ENCODE measurements at regions not wholly inside any gene's neighbourhood (a gene's known extent, or its start where the extent isn't known, plus 50 kb on each side); places are given as distances from the start of the nearest gene placed in this dataset.
A peak's percentile ranks its signal among the peaks of the same experiment; 100 is the strongest.
"Not testable (repeated sequence)": the region's sequence is repeated elsewhere in the genome, so short reads cannot be mapped to it uniquely, and the experiment has no call there.

- no peak overlapping the region for H3K4me3 ChIP-seq
- H3K27ac ChIP-seq, result no peak overlapping the region
- no peaks in the 10 kb centered on the region for H3K4me1 ChIP-seq (replicated peaks in 1 of 2)
- in situ Hi-C loops (cut with MboI; ENCODE audit: low pct_unique_long_range_greater_than_20kb in 2 of 9, low sequenced_read_pairs in 9 of 9, unreplicated experiment in 9 of 9), result no loop called here
- 88 to 100% (median 100%) methylated on average over 1 of the region's 1 CpG; no CpG with 5 or more reads in 4 of the 10 experiments for WGBS, 10 experiments
- ATAC-seq (replicated peaks in 6 of 8), result peak in 4 of 8 experiments; percentile 31 to 73 (median 45)
Measured at GRCh38 chr6:79384845-79385244, 150.4 kb upstream of the HMGN3 start.

GRCh38 chr6:79378957-79379356, 144.5 kb upstream of the HMGN3 start:
- 67 to 100% (median 97%) methylated on average over 1 to 4 of the region's 5 CpGs for WGBS, 10 experiments
- H3K4me1 ChIP-seq (replicated peaks in 1 of 2), result peaks cover 0 to 6% of the 10 kb centered on the region in 2 donors
- no peak overlapping the region for H3K27ac ChIP-seq
- ATAC-seq (replicated peaks in 6 of 8), result no peak
- no peak overlapping the region for H3K4me3 ChIP-seq
- in situ Hi-C loops (cut with MboI; ENCODE audit: low pct_unique_long_range_greater_than_20kb in 2 of 9, low sequenced_read_pairs in 9 of 9, unreplicated experiment in 9 of 9), result no loop called here

- 17 to 83% (median 71%) methylated on average over 1 of the region's 1 CpG; no CpG with 5 or more reads in 5 of the 10 experiments for WGBS, 10 experiments
- no peak overlapping the region for H3K27ac ChIP-seq
- in situ Hi-C loops (cut with MboI; ENCODE audit: low pct_unique_long_range_greater_than_20kb in 2 of 9, low sequenced_read_pairs in 9 of 9, unreplicated experiment in 9 of 9), result no loop called here
- H3K4me3 ChIP-seq, result no peak overlapping the region
- no peak for ATAC-seq (replicated peaks in 6 of 8)
- peaks cover 0 to 6% of the 10 kb centered on the region in 2 donors for H3K4me1 ChIP-seq (replicated peaks in 1 of 2)
Measured at GRCh38 chr6:79377888-79378348, 143.4 kb upstream of the HMGN3 start.

- WGBS, 10 experiments, result 0 to 100% (median 92%) methylated on average over 1 of the region's 1 CpG; no CpG with 5 or more reads in 1 of the 10 experiments
- Histone ChIP-seq H3K27ac (no peak overlapping the region), H3K4me3 (no peak overlapping the region), H3K4me1 (replicated peaks in 1 of 2) (peaks cover 0 to 6% of the 10 kb centered on the region in 2 donors)
- in situ Hi-C loops (cut with MboI; ENCODE audit: low pct_unique_long_range_greater_than_20kb in 2 of 9, low sequenced_read_pairs in 9 of 9, unreplicated experiment in 9 of 9), result no loop called here
- no peak for ATAC-seq (replicated peaks in 6 of 8)
Measured at GRCh38 chr6:79377047-79377446, 142.6 kb upstream of the HMGN3 start.

GRCh38 chr6:79375635-79376337, 141.3 kb upstream of the HMGN3 start:
- H3K4me3 ChIP-seq, result no peak overlapping the region
- WGBS, 10 experiments, result 39 to 100% (median 83%) methylated on average over 1 to 3 of the region's 3 CpGs; no CpG with 5 or more reads in 1 of the 10 experiments
- H3K27ac ChIP-seq, result no peak overlapping the region

GRCh38 chr6:79374308-79374707, 139.8 kb upstream of the HMGN3 start:
- Histone ChIP-seq H3K4me3 (no peak overlapping the region), H3K27ac (no peak overlapping the region), H3K4me1 (replicated peaks in 1 of 2) (peaks cover 0 to 6% of the 10 kb centered on the region in 2 donors)
- no peak for ATAC-seq (replicated peaks in 6 of 8)
- WGBS, 10 experiments, result 60 to 100% (median 87%) methylated on average over 1 of the region's 1 CpG; no CpG with 5 or more reads in 2 of the 10 experiments
- in situ Hi-C loops (cut with MboI; ENCODE audit: low pct_unique_long_range_greater_than_20kb in 2 of 9, low sequenced_read_pairs in 9 of 9, unreplicated experiment in 9 of 9), result no loop called here

More at GRCh38 chr6:79375635-79376337, 141.3 kb upstream of the HMGN3 start:
- peaks cover 0 to 6% of the 10 kb centered on the region in 2 donors for H3K4me1 ChIP-seq (replicated peaks in 1 of 2)
- peak in 4 of 8 experiments; percentile 18 to 78 (median 44) for ATAC-seq (replicated peaks in 6 of 8)
- in situ Hi-C loops (cut with MboI; ENCODE audit: low pct_unique_long_range_greater_than_20kb in 2 of 9, low sequenced_read_pairs in 9 of 9, unreplicated experiment in 9 of 9), result no loop called here

- peaks cover 0 to 6% of the 10 kb centered on the region in 2 donors for H3K4me1 ChIP-seq (replicated peaks in 1 of 2)
- no peak overlapping the region for H3K27ac ChIP-seq
- ATAC-seq (replicated peaks in 6 of 8), result peak in 3 of 8 experiments; percentile 70 to 98 (median 77)
- 7 to 95% (median 58%) methylated on average over 1 to 3 of the region's 3 CpGs; no CpG with 5 or more reads in 1 of the 10 experiments for WGBS, 10 experiments
- in situ Hi-C loops (cut with MboI; ENCODE audit: low pct_unique_long_range_greater_than_20kb in 2 of 9, low sequenced_read_pairs in 9 of 9, unreplicated experiment in 9 of 9), result no loop called here
- H3K4me3 ChIP-seq, result no peak overlapping the region
Measured at GRCh38 chr6:79373880-79374279, 139.4 kb upstream of the HMGN3 start.

- Histone ChIP-seq H3K4me3 (no peak overlapping the region), H3K27ac (no peak overlapping the region), H3K4me1 (replicated peaks in 1 of 2) (peaks cover 0 to 6% of the 10 kb centered on the region in 2 donors)
- WGBS, 10 experiments, result 75 to 100% (median 90%) methylated on average over 1 to 3 of the region's 3 CpGs; no CpG with 5 or more reads in 2 of the 10 experiments
- in situ Hi-C loops (cut with MboI; ENCODE audit: low pct_unique_long_range_greater_than_20kb in 2 of 9, low sequenced_read_pairs in 9 of 9, unreplicated experiment in 9 of 9), result no loop called here
- ATAC-seq (replicated peaks in 6 of 8), result no peak
Measured at GRCh38 chr6:79373246-79373645, 138.8 kb upstream of the HMGN3 start.

- H3K27ac ChIP-seq, result no peak overlapping the region
- peaks cover 0 to 6% of the 10 kb centered on the region in 2 donors for H3K4me1 ChIP-seq (replicated peaks in 1 of 2)
- H3K4me3 ChIP-seq, result no peak overlapping the region
- ATAC-seq (replicated peaks in 6 of 8), result no peak
- WGBS, 10 experiments, result 50 to 100% (median 84%) methylated on average over 1 of the region's 1 CpG; no CpG with 5 or more reads in 2 of the 10 experiments
- in situ Hi-C loops (cut with MboI; ENCODE audit: low pct_unique_long_range_greater_than_20kb in 2 of 9, low sequenced_read_pairs in 9 of 9, unreplicated experiment in 9 of 9), result no loop called here
Measured at GRCh38 chr6:79372757-79373156, 138.3 kb upstream of the HMGN3 start.

- no peak overlapping the region for H3K4me3 ChIP-seq
- no peaks in the 10 kb centered on the region for H3K4me1 ChIP-seq (replicated peaks in 1 of 2)
- no peak overlapping the region for H3K27ac ChIP-seq
- WGBS, 10 experiments, result 0 to 100% (median 70%) methylated on average over 1 to 3 of the region's 3 CpGs
- in situ Hi-C loops (cut with MboI; ENCODE audit: low pct_unique_long_range_greater_than_20kb in 2 of 9, low sequenced_read_pairs in 9 of 9, unreplicated experiment in 9 of 9), result no loop called here
- no peak for ATAC-seq (replicated peaks in 6 of 8)
Measured at GRCh38 chr6:79369026-79369425, 134.5 kb upstream of the HMGN3 start.

GRCh38 chr6:79363441-79363840, 129.0 kb upstream of the HMGN3 start:
- H3K27ac ChIP-seq; H3K4me1 ChIP-seq (replicated peaks in 1 of 2); in situ Hi-C loops (cut with MboI; ENCODE audit: low pct_unique_long_range_greater_than_20kb in 2 of 9, low sequenced_read_pairs in 9 of 9, unreplicated experiment in 9 of 9); ATAC-seq (replicated peaks in 6 of 8); H3K4me3 ChIP-seq: not testable (repeated sequence)

- in situ Hi-C loops (cut with MboI; ENCODE audit: low pct_unique_long_range_greater_than_20kb in 2 of 9, low sequenced_read_pairs in 9 of 9, unreplicated experiment in 9 of 9); H3K27ac ChIP-seq; H3K4me1 ChIP-seq (replicated peaks in 1 of 2); ATAC-seq (replicated peaks in 6 of 8); H3K4me3 ChIP-seq: not testable (repeated sequence)
- 33 to 100% (median 84%) methylated on average over 1 to 2 of the region's 2 CpGs; no CpG with 5 or more reads in 4 of the 10 experiments for WGBS, 10 experiments
Measured at GRCh38 chr6:79361074-79361473, 126.6 kb upstream of the HMGN3 start.

GRCh38 chr6:79353226-79353625, 118.7 kb upstream of the HMGN3 start:
- peak in 1 of 8 experiments; percentile 49 for ATAC-seq (replicated peaks in 6 of 8)
- WGBS, 10 experiments, result 27 to 100% (median 71%) methylated on average over 1 to 4 of the region's 4 CpGs; no CpG with 5 or more reads in 2 of the 10 experiments
- Histone ChIP-seq H3K27ac (no peak overlapping the region), H3K4me3 (no peak overlapping the region), H3K4me1 (replicated peaks in 1 of 2) (no peaks in the 10 kb centered on the region)
- in situ Hi-C loops (cut with MboI; ENCODE audit: low pct_unique_long_range_greater_than_20kb in 2 of 9, low sequenced_read_pairs in 9 of 9, unreplicated experiment in 9 of 9), result no loop called here

All from motor neuron (in vitro differentiated cells).